Suppressor macrophage treated with lipopolysaccharide for 4 hours (primary cell): ENCODE measurements at regions not wholly inside any gene's neighbourhood (a gene's known extent, or its start where the extent isn't known, plus 50 kb on each side); places are given as distances from the start of the nearest gene placed in this dataset.
A peak's percentile ranks its signal among the peaks of the same experiment; 100 is the strongest.

Experiments used
- DNase-seq: peaks from one replicate; pipeline ENCODE4 v3.0.0-alpha.2; 2020

GRCh38 chrX:115494161-115494560, 66.8 kb upstream of the PLS3 start:
- DNase-seq, result no peak

DNA sequence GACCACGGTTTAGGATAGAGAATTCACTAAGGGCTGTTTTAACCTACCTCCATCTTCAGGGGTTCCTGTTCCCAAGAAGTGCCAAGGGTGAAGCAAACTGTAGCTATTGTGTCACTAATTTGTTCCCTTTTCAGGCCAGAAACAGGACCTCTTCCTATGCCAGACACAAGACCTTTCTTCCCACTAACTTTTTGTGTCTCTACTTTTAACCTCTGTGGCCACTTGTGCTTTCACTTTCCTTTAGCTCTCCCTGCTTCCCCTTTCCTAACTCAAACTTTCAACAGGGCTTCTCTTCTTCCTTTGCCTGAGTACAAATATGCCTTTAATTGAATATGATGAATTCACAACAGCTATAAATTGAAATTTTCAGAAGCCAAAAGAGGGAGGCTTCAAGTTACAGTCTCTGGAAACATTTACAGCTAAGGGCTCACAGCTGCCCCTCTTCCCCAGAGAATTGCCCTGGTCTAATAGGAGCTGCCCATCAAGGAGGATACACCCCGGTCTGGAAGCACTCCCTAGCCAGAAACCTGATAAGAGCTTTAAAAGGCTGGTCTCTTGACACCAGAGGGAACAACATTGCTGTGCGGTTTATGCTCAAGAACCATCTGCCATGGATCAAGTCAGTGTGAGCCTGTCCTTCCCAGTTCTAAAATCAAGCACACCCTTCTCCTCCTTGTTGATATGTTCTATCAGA, 61.7 kb upstream of the PLS3 start:
- peak; percentile 61 for DNase-seq

DNA sequence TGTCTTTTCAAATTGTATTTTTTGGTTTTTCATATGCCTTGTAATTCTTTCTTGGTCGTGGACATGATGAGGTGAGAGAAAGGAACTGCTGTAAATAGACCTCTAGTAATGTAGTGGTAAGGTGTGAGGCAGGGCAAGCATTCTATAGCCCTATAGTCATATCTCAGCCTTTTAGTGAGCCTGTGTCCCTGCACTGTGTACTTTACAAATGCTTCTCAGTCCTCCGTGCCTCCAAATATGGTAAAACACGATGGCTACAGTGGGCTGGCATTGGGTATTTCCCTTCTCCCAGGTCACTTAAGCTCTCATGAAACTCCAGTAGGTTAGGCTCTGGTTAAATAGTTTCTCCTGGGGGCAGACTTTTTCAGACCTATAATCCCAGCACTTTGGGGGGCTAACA, 57.9 kb upstream of the PLS3 start:
- DNase-seq, result no peak

DNA sequence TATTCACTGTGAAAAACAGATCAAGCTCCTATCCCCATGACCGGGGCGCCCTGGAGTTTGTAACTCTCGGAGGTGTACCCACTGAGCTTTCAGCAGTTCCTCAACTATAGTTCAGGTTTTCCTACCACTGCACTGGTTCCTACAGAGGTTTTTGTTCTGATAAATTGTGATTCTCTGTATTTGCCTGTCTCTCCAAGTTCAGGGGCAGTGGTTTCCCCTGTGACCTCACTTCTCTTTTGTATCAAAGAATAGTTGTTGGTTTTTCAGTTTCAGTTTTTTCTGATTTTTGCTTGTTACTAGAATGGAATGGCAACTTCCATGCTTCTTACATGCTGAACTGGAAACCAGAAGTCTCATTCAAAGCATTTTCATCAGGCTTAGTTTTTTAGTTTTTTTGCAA, 56.8 kb upstream of the PLS3 start:
- DNase-seq, result peak; percentile 28
